ENCODE measurements at regions not wholly inside any gene's neighbourhood (a gene's known extent, or its start where the extent isn't known, plus 50 kb on each side); places are given as distances from the start of the nearest gene placed in this dataset.

DNA sequence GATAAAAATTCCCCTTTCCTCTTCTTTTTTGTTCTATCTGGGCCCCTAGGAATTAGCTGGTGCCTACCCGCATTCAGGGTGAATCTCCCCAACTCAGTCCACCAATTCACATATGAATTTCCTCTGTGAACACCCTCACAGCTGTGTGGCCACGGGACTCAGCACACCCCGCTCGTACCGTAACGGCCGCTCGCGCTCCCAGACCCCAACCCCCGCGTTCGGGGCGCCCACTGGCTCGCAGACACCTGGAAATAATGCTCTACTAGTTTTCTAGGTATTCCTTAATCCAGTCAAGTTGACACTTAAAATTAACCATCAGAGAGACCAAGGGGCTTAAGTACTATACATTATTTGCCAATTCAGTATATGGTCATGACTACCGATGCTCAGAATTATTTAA lies 1702.1 kb upstream of the PCDH20 start:
- no peak for TF ChIP-seq JUNB (CRISPR knock-in tag; IDR thresholded peaks at IDR 0.05; ENCODE audit: borderline replicate concordance)
- no peak for TF ChIP-seq DMAP1 (CRISPR knock-in tag; IDR thresholded peaks at IDR 0.05)
- TF ChIP-seq, protein P1, sequence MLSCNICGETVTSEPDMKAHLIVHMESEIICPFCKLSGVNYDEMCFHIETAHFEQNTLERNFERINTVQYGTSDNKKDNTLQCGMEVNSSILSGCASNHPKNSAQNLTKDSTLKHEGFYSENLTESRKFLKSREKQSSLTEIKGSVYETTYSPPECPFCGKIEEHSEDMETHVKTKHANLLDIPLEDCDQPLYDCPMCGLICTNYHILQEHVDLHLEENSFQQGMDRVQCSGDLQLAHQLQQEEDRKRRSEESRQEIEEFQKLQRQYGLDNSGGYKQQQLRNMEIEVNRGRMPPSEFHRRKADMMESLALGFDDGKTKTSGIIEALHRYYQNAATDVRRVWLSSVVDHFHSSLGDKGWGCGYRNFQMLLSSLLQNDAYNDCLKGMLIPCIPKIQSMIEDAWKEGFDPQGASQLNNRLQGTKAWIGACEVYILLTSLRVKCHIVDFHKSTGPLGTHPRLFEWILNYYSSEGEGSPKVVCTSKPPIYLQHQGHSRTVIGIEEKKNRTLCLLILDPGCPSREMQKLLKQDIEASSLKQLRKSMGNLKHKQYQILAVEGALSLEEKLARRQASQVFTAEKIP (CRISPR knock-in tag; IDR thresholded peaks at IDR 0.05; ENCODE audit: borderline replicate concordance), result no peak
- no peak for TF ChIP-seq ZNF549 (CRISPR knock-in tag; IDR thresholded peaks at IDR 0.05)
- no peak for TF ChIP-seq HDAC1 (CRISPR knock-in tag; IDR thresholded peaks at IDR 0.05)
- TF ChIP-seq RAD21 (CRISPR knock-in tag; IDR thresholded peaks at IDR 0.05), result no peak
- no peak for TF ChIP-seq KLF9 (CRISPR knock-in tag; IDR thresholded peaks at IDR 0.05; ENCODE audit: low read depth)
- TF ChIP-seq, protein P2, sequence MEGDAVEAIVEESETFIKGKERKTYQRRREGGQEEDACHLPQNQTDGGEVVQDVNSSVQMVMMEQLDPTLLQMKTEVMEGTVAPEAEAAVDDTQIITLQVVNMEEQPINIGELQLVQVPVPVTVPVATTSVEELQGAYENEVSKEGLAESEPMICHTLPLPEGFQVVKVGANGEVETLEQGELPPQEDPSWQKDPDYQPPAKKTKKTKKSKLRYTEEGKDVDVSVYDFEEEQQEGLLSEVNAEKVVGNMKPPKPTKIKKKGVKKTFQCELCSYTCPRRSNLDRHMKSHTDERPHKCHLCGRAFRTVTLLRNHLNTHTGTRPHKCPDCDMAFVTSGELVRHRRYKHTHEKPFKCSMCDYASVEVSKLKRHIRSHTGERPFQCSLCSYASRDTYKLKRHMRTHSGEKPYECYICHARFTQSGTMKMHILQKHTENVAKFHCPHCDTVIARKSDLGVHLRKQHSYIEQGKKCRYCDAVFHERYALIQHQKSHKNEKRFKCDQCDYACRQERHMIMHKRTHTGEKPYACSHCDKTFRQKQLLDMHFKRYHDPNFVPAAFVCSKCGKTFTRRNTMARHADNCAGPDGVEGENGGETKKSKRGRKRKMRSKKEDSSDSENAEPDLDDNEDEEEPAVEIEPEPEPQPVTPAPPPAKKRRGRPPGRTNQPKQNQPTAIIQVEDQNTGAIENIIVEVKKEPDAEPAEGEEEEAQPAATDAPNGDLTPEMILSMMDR (CRISPR knock-in tag; IDR thresholded peaks at IDR 0.05), result no peak
- no peak for TF ChIP-seq MLLT10 (CRISPR knock-in tag; IDR thresholded peaks at IDR 0.05)
- no peak for TF ChIP-seq DPF2 (CRISPR knock-in tag; IDR thresholded peaks at IDR 0.05; ENCODE audit: borderline replicate concordance, low read depth)
- no peak for TF ChIP-seq CBX1 (IDR thresholded peaks at IDR 0.05; ENCODE audit: low read depth)
- TF ChIP-seq ZNF782 (CRISPR knock-in tag; IDR thresholded peaks at IDR 0.05; ENCODE audit: borderline replicate concordance), result no peak
